Esophagus squamous epithelium (tissue), 4 donors: ENCODE measurements at regions not wholly inside any gene's neighbourhood (a gene's known extent, or its start where the extent isn't known, plus 50 kb on each side); places are given as distances from the start of the nearest gene placed in this dataset.
"Not testable (repeated sequence)": the region's sequence is repeated elsewhere in the genome, so short reads cannot be mapped to it uniquely, and the experiment has no call there.

Source experiments
- POLR2A ChIP-seq, 4 donors: fragments of 450-650 bp; IDR thresholded peaks; one replicate each; pipeline ENCODE4 v1.6.1; 2017; ENCODE audit warnings: antibody characterized with exemption in 4 of 4, mild to moderate bottlenecking in 4 of 4, moderate library complexity in 3 of 4
- TF ChIP-seq, protein P1 (sequence below), 6 experiments: fragments of 450-650 bp in 4 of 6; fragments of 200-600 bp in 2 of 6; sonication (generic) in 2 of 6; IDR thresholded peaks; one replicate each; pipeline ENCODE4 v1.5.1; 2016 to 2019; ENCODE audit warnings: antibody characterized with exemption in 6 of 6, mild to moderate bottlenecking in 4 of 6, moderate library complexity in 4 of 6

DNA sequence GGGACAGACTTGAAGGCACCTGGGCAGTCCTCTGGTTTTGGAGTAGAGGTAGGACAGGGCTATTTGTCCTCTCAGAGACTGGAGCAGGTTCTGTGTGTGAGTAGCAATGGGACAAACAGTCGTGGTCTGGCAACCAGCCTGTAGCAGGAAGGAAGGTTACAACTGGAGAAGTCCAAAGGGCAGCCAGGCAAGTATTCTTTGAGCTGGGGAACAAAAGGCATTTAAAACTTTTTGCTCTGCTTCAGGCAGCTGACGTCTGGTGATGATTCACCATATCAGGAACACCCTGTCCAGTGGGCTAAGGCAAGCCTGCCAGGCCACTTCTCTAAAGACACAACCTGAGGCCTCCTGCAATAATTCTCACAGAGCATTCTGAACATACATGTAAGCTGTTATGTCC, 83.3 kb downstream of the PPIAL4A start:
- TF ChIP-seq, protein P1, sequence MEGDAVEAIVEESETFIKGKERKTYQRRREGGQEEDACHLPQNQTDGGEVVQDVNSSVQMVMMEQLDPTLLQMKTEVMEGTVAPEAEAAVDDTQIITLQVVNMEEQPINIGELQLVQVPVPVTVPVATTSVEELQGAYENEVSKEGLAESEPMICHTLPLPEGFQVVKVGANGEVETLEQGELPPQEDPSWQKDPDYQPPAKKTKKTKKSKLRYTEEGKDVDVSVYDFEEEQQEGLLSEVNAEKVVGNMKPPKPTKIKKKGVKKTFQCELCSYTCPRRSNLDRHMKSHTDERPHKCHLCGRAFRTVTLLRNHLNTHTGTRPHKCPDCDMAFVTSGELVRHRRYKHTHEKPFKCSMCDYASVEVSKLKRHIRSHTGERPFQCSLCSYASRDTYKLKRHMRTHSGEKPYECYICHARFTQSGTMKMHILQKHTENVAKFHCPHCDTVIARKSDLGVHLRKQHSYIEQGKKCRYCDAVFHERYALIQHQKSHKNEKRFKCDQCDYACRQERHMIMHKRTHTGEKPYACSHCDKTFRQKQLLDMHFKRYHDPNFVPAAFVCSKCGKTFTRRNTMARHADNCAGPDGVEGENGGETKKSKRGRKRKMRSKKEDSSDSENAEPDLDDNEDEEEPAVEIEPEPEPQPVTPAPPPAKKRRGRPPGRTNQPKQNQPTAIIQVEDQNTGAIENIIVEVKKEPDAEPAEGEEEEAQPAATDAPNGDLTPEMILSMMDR (IDR thresholded peaks at IDR 0.05) = not testable (repeated sequence)
- TF ChIP-seq POLR2A (IDR thresholded peaks at IDR 0.05) = not testable (repeated sequence)
